Kasumi-1 (cell line): ENCODE measurements at regions not wholly inside any gene's neighbourhood (a gene's known extent, or its start where the extent isn't known, plus 50 kb on each side); places are given as distances from the start of the nearest gene placed in this dataset.

ENCODE experiments used
- DNase-seq, 2 experiments: peaks; one replicate each; lab custom pipeline; 2025; lab: John Stamatoyannopoulos, UW

DNA sequence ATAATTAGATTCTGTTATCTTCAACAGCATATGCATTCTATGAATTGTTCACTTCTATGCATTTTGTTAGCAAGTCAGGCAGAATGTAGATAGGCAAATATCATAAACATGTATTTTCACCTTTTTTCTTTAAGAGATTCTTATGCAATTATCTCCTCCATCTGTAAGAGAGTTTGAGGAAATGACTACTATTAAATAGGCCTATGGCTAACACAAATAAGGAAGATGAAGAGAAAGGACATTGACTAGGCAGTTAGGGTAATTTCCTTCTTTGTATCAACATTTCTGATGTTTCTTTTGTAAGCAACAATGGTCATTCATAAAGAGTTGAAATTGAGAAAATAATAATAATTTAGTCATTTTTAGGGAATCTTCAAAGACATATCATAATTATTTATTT lies 145.2 kb upstream of the CDH12 start:
- no peak for DNase-seq

DNA sequence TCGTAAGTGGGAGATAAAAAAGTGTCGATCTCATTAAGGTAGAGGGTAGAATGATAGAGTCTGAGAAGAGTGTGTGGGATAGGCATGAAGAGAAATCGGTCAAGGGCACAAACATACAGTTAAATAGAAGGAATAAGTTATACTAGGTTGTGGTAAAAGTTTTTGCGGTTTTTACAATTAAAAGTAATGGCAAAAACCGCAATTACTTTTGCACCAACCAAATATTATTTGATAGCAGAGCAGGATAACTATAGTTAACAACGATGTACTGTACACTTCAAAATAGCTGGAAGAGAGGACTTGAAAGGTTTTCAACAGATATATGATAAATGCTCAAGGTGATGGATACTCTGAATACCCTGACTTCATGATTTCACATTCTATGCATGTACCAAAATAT lies 135.8 kb upstream of the CDH12 start:
- DNase-seq, result no peak

DNA sequence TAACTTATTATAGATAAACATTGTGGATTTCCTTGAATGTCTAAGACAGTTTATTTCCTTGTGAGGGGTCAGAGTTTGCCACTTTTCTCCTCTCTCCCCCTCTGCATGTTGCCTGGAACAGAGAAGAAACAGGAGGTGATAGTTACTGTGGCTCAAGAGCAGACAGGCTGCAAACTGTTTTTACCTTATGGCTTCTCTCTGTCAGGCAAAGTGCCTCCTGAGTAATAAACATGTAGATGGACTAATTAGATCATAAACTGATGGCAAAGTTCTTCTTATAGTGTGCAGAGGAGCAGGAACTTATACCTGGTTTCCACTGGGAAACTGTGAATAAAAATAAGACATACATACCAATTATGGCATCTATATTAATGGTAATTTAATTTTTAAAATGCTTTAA lies 133.1 kb upstream of the CDH12 start:
- no peak for DNase-seq

DNA sequence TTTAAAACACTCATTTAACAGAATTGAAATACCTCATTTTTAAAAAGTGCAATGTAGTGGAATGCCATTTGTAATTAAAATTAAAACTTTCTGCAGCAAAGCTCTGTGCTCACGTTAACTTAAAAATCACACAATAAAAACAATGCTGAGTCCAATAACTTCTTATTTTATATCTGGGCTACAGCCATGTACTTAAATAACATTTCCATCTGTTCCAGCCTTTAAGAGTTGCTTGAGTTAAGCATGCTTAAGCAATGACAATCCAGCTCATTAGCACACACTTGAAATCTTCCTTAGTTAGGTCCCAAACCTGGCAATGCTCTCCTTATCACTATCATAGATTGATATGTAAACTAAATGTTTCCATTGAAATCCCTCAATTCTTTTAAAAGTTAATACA lies 132.3 kb upstream of the CDH12 start:
- DNase-seq, result no peak

DNA sequence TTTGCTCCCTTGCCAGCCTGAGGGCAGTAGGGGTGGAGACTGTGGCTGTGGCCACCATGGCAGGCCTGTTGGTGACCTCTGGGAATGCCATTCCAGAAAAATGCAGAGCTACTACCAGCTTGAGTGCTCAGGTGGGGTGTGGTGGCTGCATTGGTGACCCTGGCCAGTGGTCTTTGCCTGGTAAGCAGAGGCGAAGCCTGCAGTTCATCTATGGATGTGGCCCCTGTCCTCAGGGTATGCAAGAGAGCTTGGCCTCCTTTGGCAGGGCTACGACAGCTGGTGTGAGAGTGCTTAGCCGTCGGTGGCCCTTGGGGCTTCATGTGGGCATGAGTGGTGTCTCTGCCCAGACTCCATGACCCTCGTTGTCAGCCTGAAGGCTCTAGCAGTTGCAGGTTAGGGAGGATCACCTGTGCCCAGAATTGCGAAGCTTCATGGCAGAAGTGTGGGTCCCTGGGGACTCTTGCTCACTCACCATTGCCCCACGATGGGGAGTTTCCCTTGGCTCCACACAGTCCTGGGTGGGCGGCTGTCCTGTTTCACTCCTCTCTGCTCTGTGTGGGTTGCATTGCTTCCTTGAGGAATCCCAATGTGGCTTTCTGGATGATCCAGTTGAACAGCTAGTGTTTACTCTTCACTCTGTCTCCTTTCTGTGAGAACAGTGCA lies 117.9 kb upstream of the CDH12 start:
- DNase-seq, result no peak

DNA sequence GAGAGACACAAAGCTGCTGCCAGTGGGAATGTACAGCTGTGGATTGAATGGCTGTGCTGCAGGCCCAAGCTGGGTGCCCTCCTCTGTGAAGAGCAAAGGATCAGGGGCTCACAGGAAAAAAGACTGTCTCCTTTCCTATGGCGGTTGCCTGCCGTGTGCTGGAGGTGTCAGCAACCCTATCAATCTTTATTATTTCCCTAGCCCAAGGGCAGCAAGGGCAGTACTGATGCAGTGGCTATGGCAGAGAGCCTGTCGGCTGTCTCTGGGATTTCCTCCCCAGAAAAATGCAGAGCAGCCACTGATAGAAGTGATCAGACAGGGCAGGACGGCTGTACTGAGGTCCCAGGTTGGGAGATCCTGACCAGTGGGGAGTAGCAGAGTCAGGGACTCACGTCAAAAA lies 117.3 kb upstream of the CDH12 start:
- DNase-seq, result no peak

DNA sequence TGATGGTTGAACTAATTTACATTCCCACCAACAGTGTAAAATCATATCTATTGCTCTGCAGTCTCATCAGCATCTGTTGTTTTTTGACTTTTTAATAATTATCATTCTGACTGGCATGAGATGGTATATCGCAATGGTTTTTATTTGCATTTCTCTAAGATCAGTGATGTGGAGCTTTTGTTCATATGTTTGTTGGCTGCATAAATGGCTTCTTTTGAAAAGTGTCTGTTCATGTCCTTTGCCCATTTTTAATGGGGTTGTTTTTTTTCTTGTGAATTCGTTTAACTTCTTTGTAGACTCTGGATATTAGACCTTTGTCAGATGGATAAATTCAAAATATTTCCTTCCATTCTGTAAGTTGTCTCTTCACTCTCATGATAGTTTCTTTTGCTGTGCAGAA lies 115.2 kb upstream of the CDH12 start:
- no peak for DNase-seq

DNA sequence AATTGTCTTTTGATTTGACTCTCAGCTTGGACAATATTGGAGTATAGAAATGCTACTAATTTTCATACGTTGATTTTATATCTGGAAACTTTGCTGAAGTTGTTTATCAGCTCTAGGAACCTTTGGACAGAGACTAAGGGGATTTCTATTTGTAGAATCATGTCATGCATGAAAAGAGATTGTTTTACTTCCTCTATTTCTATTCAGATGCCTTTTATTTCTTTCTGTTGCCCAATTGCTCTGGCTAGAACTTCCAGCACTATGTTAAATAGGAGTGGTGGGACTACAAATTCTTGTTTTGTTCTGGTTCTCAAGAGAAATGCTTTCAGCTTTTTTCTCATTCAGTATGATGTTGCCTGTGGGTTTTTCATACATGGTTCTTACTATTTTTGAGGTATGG lies 112.8 kb upstream of the CDH12 start:
- DNase-seq, result peak; percentile 4 to 16

DNA sequence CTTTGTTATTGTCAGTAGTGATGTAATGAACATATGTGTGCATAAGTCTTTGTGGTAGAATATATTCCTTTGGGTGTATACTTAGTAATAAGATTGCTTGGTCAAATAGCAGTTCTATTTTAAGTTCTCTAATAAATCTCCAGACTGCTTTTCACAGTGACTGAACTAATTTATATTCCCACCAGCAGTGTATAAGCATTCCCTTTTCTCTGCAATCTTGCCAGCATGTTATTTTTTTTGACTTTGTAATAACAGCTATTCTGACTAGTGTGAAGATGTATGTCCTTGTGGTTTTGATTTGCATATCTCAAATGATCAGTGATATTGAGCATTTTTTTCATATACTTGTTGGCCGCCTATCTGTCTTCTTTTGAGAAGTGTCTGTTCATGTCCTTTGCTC lies 111.5 kb upstream of the CDH12 start:
- DNase-seq, result no peak

DNA sequence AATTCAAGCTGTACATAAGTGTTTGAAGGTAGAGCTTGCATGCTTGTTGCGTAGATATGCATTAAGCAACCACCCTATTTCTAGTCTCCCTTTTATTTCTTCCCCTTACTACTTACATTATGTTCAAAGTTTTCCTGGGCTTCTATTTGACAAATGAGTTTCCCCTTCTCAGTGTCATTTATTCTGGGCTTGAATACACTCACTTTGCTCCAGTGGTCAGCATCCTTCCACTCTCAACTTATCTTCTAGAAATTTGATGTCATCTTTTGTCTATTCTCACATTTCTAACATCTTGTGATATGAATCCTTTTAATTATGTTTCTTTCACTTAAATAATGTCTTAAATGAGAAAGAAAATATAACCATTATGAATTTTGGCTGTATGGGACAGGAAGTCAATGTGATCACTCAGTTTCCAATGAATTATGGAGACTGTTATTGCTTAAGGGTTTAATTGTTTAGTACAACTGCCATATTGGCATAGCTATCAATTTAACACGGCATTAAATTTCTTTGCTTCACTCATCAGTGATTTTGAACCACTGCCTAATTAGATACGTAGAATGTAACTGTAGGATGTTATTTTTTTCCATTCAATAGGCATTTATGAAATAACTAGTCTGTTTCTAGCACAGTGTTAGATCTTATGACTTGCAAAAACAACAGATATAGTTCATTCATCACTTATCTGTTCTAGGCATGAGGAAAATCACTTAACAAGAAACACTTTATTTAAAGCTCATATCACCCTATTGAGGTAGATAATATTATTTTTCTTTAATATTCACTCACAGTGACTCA lies 105.5 kb upstream of the CDH12 start:
- no peak for DNase-seq

DNA sequence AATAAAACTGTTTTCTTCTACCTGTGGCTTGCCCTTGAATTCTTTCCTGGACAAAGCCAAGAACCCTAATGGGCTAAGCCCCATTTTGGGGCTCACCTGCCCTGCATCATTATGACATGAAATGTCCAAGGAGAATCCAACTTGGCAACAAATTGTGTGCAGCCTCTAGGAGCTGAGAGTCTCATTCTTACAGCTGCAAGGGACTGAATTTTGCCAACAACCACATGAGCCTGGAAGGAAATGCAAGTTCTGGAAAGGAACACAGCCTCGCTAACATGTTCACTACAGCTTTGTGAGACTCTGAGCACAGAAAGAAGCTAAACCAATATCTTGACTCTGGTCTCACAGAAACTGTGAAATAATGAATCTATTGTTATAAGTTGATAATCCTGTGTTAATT lies 94.8 kb upstream of the CDH12 start:
- DNase-seq, result no peak

DNA sequence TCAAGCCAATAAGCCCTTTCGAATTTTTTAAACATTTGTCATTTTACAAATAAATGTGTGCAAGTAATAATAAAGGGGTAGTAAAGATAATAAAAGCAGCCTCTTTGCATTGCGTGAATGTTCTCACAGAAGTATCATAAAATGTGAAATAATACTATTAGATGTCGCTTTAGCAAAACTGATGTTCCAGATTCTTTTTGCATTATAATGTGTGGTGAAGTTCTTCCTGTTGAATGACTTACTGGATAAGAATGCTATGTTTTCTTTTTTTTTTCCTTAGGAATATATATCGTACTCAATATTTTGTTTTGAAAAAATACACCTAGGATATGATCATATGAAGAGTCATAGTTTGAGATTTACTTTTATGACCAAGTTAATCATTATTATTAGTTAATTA lies 85.2 kb upstream of the CDH12 start:
- no peak for DNase-seq

DNA sequence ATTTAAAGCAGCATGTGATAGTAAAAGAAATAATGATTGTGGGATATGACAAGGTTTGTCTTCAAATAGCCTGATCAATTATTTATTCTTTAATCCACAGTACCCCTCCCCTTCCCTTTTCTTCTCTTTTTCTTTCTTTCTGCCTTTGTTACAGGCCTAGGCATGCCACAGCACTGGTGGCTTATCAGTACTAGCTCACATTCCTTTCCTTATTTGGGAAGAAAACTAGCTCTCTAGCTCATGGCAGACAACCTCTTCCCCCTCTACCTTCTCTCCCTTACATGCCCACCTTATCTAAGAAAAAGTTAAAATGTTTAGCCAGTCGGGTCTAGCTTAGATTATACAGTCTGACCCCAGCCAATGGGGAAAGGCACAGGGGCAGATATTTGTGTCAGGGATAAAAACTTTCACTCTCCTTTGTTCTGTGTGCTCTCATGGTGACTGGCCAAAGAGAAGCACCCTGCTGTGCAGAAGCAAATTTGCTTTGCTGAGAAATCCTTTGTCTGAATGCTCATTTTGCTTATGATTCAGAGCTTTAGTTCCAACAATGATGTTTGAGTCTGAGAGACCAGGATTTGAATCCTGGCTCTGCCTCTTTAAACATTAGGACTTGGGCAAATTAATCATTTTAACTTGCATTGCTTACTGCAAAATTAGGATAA lies 75.8 kb upstream of the CDH12 start:
- DNase-seq, result no peak

DNA sequence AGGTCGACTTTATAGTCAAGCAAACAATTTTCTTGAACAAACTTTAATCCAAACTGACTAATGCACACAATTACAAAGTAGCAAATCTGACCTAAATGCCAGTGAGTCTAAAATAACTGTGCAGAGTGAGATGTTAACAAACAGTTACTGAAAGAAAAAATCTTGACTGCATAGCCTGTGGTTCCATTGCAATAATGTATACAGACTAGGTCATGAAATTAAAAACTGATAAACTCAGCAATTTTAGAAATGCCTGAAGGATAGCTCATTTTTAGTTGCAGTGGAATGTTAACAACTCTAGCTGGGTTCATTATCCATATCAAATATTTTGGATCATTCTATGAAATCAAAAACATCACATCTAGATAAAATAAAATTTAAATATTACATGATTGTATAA lies 73.4 kb upstream of the CDH12 start:
- no peak for DNase-seq

DNA sequence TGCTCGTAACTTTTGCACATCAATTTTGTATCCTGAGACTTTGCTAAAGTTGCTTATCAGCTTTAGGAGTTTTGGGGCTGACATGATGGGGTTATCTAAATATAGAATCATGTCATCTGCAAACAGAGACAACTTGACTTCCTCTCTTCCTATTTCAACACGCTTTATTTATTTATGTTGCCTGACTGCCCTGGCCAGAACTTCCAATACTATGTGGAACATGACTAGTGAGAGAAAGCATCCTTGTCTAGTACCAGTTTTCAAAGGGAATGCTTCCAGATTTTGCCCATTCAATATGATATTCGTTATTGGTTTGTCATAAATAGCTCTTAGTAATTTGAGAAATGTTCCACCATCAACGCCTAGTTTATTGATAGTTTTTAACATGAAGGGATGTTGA lies 65.4 kb upstream of the CDH12 start:
- DNase-seq, result no peak

DNA sequence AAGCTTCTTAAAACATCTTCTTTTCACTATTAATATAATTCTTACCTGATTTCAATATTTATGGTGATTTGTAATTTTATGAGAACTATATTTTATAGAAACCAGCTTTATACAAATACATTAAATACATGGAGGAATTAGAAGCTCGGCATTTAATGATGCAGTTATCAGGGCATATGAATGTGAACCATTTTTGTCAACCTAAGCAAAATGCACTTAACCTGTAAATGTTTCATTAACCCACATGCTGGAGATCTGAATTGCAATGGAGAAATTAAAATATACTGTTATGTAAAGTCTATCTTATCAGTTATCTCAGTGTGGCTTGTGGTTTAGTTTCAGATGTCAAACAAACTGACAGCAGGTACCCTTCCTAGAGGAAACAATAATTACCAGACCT lies 63.2 kb upstream of the CDH12 start:
- DNase-seq, result no peak

DNA sequence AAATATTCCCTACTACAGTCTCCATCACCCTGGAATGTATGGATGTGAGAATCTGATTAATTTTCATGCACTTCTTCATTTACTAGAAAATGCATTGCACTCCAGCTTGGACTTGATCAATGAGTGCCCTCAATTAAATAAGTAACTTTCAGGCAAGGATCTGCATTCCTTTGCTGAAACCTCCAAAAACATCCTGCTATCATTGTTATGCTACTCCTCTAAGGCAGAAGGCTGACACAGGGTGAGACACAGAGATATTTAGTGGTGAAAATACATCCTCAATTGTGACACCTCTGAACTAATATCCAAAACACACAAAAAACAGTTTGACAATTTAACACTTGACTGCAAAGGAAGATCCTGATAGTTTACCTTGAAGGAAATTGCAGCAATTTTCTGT lies 57.9 kb upstream of the CDH12 start:
- DNase-seq, result no peak

DNA sequence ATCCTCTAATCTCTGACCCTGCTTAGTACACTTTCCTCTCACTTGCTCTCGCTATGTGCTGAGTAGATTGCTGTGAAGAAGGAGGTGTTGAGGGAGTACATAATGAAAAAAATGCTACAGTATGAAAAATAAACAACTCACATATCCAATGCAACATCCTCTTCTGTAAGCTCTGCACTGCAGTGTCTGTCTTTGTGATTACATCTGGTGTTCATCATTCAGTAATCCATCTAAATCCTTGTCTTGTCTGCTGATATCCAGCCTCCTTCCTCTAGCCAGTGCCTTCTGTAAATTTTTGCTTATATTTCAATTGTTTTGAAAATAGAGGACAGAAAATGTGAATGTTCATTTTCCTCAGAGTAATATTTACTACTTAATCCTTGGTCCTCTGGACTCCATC lies 57.4 kb upstream of the CDH12 start:
- no peak for DNase-seq

DNA sequence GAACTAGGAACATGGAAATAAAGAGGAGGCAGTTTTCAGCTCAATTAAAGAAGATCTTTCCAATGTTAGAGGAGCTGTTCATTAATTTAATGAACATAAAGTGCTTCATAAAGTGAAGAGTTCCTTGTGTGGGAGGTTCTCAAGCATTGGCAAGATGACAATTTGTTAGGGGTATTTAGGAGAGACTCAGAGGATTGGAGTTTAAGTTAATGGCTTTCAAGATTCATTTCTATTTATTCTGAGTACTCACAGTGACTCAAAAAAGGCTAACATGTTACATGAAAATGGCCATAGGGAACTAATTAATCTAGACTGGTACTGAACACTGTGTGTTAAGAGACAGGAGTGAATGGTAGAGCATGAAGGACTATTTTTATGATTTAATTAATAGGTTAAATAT lies 55.4 kb upstream of the CDH12 start:
- no peak for DNase-seq

DNA sequence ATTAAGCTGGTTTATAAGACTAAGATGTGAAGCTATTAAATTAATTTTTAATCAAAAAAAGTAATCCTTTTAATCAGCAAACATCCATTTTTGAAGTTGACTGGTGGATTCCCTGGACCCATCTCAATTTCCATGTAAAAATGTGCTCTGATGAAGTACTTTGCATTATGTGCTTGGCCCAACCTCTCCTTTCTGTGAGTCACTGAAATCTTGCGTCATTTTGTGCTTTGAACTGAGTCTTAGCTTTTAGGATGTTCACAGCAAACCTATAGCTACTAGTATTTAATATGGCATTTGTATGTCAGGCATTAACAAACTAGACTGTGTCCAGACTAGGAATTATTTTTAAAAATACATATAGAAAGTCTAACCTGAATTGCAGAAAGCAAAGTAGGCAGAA lies 55.0 kb upstream of the CDH12 start:
- DNase-seq, result peak in 1 of 2 experiments; percentile 11
